ENCODE measurements at regions not wholly inside any gene's neighbourhood (a gene's known extent, or its start where the extent isn't known, plus 50 kb on each side); places are given as distances from the start of the nearest gene placed in this dataset.

GRCh38 chr5:36374266-36374862, 72.7 kb upstream of the RANBP3L start:
- no peaks in the 10 kb centered on the region for H3K36me3 Mint-ChIP-seq (ENCODE audit: low read depth, unreplicated experiment)
- H3K4me3 Mint-ChIP-seq (ENCODE audit: unreplicated experiment): no peak overlapping the region
- no peak overlapping the region for H3K27ac ChIP-seq (ENCODE audit: low read depth, low read length)
- no peaks in the 10 kb centered on the region for H3K27me3 ChIP-seq (ENCODE audit: insufficient read depth, low read length)
- H3K27ac Mint-ChIP-seq (ENCODE audit: unreplicated experiment): peak overlapping the region; percentile 66
- no peaks in the 10 kb centered on the region for H3K9me3 ChIP-seq (ENCODE audit: insufficient read depth, low read depth, low read length)
- peaks cover 19% of the 10 kb centered on the region for H3K4me1 Mint-ChIP-seq (ENCODE audit: low read depth, unreplicated experiment)
- no peak overlapping the region for H3K4me3 ChIP-seq (ENCODE audit: insufficient read depth, low read depth, low read length)
- H3K9ac ChIP-seq (ENCODE audit: low read length): no peak overlapping the region
- FAIRE-seq (peak; percentile 78), DNase-seq (ENCODE audit: low read depth) (peak; percentile 94)
- H4K20me1 ChIP-seq (ENCODE audit: insufficient read depth, low read length): no peaks in the 10 kb centered on the region
- H3K79me2 ChIP-seq (ENCODE audit: insufficient read depth, low read length): no peaks in the 10 kb centered on the region
- TF ChIP-seq CTCF (IDR thresholded peaks at IDR 0.05; ENCODE audit: insufficient read depth, low read depth, low read length): no peak
- TF ChIP-seq EZH2 (IDR thresholded peaks at IDR 0.05; ENCODE audit: insufficient read depth, low read length): no peak
- peak overlapping the region; percentile 26 for H3K4me2 ChIP-seq (ENCODE audit: low read length)
- no peak overlapping the region for H2AFZ ChIP-seq (ENCODE audit: low read depth, low read length)
- H3K36me3 ChIP-seq (ENCODE audit: insufficient read depth, low read length): no peaks in the 10 kb centered on the region
- H3K9me3 Mint-ChIP-seq (ENCODE audit: unreplicated experiment): no peaks in the 10 kb centered on the region
- peaks cover 16% of the 10 kb centered on the region for H3K4me1 ChIP-seq (ENCODE audit: insufficient read depth, low read length)
- H3K27me3 Mint-ChIP-seq (ENCODE audit: low read depth, unreplicated experiment): peaks cover 3% of the 10 kb centered on the region

- Histone ChIP-seq H3K27me3 (ENCODE audit: insufficient read depth, low read length) (no peaks in the 10 kb centered on the region), H4K20me1 (ENCODE audit: insufficient read depth, low read length) (no peaks in the 10 kb centered on the region), H3K4me1 (ENCODE audit: insufficient read depth, low read length) (peaks cover 16% of the 10 kb centered on the region), H3K36me3 (ENCODE audit: insufficient read depth, low read length) (no peaks in the 10 kb centered on the region), H3K4me3 (ENCODE audit: insufficient read depth, low read depth, low read length) (no peak overlapping the region), H3K27ac (ENCODE audit: low read depth, low read length) (no peak overlapping the region), H3K79me2 (ENCODE audit: insufficient read depth, low read length) (no peaks in the 10 kb centered on the region), H3K9ac (ENCODE audit: low read length) (no peak overlapping the region), H3K4me2 (ENCODE audit: low read length) (no peak overlapping the region), H2AFZ (ENCODE audit: low read depth, low read length) (no peak overlapping the region), H3K9me3 (ENCODE audit: insufficient read depth, low read depth, low read length) (no peaks in the 10 kb centered on the region)
- Mint-ChIP-seq H3K4me3 (ENCODE audit: unreplicated experiment) (no peak overlapping the region), H3K27ac (ENCODE audit: unreplicated experiment) (no peak overlapping the region), H3K9me3 (ENCODE audit: unreplicated experiment) (no peaks in the 10 kb centered on the region), H3K4me1 (ENCODE audit: low read depth, unreplicated experiment) (peaks cover 19% of the 10 kb centered on the region), H3K27me3 (ENCODE audit: low read depth, unreplicated experiment) (peaks cover 14% of the 10 kb centered on the region), H3K36me3 (ENCODE audit: low read depth, unreplicated experiment) (no peaks in the 10 kb centered on the region)
- FAIRE-seq: no peak
- DNase-seq (ENCODE audit: low read depth): no peak
- TF ChIP-seq EZH2 (IDR thresholded peaks at IDR 0.05; ENCODE audit: insufficient read depth, low read length) (no peak), CTCF (IDR thresholded peaks at IDR 0.05; ENCODE audit: insufficient read depth, low read depth, low read length) (no peak)
These were observed 75.5 kb upstream of the RANBP3L start for GRCh38 chr5:36377192-36377591.

GRCh38 chr5:36378551-36378950, 76.8 kb upstream of the RANBP3L start:
- H3K4me3 ChIP-seq (ENCODE audit: insufficient read depth, low read depth, low read length): no peak overlapping the region
- H2AFZ ChIP-seq (ENCODE audit: low read depth, low read length): peak overlapping the region; percentile 37
- H3K4me3 Mint-ChIP-seq (ENCODE audit: unreplicated experiment): no peak overlapping the region
- H3K27ac Mint-ChIP-seq (ENCODE audit: unreplicated experiment): peak overlapping the region; percentile 12
- H3K9ac ChIP-seq (ENCODE audit: low read length): no peak overlapping the region
- no peak overlapping the region for H3K4me2 ChIP-seq (ENCODE audit: low read length)
- H3K9me3 ChIP-seq (ENCODE audit: insufficient read depth, low read depth, low read length): no peaks in the 10 kb centered on the region
- H3K27me3 Mint-ChIP-seq (ENCODE audit: low read depth, unreplicated experiment): peaks cover 14% of the 10 kb centered on the region
- peaks cover 16% of the 10 kb centered on the region for H3K4me1 ChIP-seq (ENCODE audit: insufficient read depth, low read length)
- no peaks in the 10 kb centered on the region for H3K36me3 Mint-ChIP-seq (ENCODE audit: low read depth, unreplicated experiment)
- no peaks in the 10 kb centered on the region for H3K36me3 ChIP-seq (ENCODE audit: insufficient read depth, low read length)
- no peak for TF ChIP-seq CTCF (IDR thresholded peaks at IDR 0.05; ENCODE audit: insufficient read depth, low read depth, low read length)
- no peak for TF ChIP-seq EZH2 (IDR thresholded peaks at IDR 0.05; ENCODE audit: insufficient read depth, low read length)
- no peak overlapping the region for H3K27ac ChIP-seq (ENCODE audit: low read depth, low read length)
- H3K27me3 ChIP-seq (ENCODE audit: insufficient read depth, low read length): no peaks in the 10 kb centered on the region
- FAIRE-seq (no peak), DNase-seq (ENCODE audit: low read depth) (no peak)
- H4K20me1 ChIP-seq (ENCODE audit: insufficient read depth, low read length): no peaks in the 10 kb centered on the region
- H3K4me1 Mint-ChIP-seq (ENCODE audit: low read depth, unreplicated experiment): peaks cover 16% of the 10 kb centered on the region
- no peaks in the 10 kb centered on the region for H3K9me3 Mint-ChIP-seq (ENCODE audit: unreplicated experiment)
- no peaks in the 10 kb centered on the region for H3K79me2 ChIP-seq (ENCODE audit: insufficient read depth, low read length)
